ENCODE measurements at regions not wholly inside any gene's neighbourhood (a gene's known extent, or its start where the extent isn't known, plus 50 kb on each side); places are given as distances from the start of the nearest gene placed in this dataset.

DNA sequence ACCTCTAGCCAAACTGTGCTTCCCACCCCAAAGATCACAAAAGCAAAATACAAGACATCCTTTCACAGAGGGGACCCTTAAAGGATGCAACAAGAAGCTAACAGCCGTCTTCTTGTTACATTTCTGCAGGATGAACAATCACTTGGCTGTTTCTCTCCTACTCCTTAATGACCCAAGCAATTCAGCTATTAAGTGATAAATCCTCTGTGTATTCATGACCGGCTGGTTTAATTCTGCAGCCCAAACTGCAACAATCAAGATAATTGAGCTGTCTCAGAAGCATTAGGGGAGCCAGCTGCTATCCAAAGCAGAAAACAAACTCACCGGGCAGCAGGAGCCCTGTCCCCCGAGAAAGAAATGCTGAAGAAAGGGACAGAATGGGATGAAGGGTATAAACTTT lies 85.9 kb upstream of the ACSL4 start:
- DNase-seq (no peak), ATAC-seq (peak in 1 of 8 donors; percentile 49)
- Histone ChIP-seq H3K27ac (no peak overlapping the region), H3K27me3 (peaks cover 0 to 54% (median 0%) of the 10 kb centered on the region in 7 donors), H3K9me3 (no peaks in the 10 kb centered on the region), H3K4me3 (no peak overlapping the region), H3K4me1 (no peaks in the 10 kb centered on the region), H3K36me3 (no peaks in the 10 kb centered on the region)
- intact Hi-C loops (cut with DNase I): no loop called here
- TF ChIP-seq, protein P1, sequence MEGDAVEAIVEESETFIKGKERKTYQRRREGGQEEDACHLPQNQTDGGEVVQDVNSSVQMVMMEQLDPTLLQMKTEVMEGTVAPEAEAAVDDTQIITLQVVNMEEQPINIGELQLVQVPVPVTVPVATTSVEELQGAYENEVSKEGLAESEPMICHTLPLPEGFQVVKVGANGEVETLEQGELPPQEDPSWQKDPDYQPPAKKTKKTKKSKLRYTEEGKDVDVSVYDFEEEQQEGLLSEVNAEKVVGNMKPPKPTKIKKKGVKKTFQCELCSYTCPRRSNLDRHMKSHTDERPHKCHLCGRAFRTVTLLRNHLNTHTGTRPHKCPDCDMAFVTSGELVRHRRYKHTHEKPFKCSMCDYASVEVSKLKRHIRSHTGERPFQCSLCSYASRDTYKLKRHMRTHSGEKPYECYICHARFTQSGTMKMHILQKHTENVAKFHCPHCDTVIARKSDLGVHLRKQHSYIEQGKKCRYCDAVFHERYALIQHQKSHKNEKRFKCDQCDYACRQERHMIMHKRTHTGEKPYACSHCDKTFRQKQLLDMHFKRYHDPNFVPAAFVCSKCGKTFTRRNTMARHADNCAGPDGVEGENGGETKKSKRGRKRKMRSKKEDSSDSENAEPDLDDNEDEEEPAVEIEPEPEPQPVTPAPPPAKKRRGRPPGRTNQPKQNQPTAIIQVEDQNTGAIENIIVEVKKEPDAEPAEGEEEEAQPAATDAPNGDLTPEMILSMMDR (IDR thresholded peaks at IDR 0.05): no peak
- 57 to 69% methylated on average over 4 of the region's 4 CpGs for WGBS, 2 donors

DNA sequence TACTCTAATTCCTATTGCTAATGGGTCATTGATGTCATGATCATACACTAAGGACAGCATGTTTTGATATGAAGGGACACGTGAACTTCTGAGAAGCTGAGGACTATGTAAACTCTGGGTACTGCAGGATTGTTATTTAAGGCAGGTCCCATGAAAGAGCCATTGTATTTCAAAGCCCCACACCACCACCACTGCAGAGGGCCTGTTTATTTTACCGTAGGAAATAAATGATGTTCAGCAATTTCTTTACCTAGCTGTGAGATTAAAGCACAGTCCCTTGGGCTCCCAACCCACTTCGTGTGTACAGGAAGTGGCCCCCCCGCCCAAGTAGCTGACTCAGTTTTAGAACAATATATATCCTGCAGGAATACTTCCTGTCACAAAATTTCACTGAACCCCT lies 89.8 kb upstream of the ACSL4 start:
- ATAC-seq: peak in 3 of 8 donors; percentile 42 to 52 (median 51)
- peak overlapping the region in 1 of 10 donors; percentile 9 for H3K27ac ChIP-seq

DNA sequence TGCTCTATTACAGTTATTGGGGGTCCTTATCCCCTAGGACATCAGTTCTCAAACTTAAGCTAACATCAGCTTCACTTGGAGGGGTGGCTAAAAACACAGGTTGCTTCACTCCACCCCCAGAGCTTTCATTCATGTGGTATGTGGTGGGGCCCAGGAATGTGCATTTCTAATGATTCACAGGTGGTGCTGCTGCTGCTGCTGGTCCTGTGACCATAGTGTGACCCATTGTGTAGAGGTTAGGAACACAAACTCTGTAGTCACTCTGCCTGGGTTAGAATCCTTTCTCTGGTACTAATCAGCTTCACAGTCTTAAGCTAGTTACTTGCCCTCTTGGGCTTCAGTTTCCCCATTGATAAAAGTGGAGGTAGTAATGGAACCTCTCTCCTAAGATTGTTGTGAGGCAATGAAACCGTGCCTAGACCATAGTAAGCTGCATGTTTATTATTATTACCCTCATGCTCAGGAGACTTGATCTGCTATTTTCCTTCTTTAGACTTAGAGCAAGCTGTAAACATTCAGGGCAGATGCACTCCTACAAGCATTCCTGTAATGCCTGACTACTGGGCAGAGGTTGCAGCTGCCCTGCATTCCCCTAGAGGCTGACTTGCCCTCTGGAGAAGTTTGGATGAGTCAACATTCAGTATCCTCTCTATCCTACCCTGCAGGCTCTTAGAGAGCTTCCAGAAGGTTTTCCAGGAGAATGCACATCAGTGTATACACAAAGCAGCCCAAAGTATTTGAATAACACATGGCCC lies 94.1 kb upstream of the ACSL4 start:
- WGBS, 2 donors: 79 to 85% methylated on average over 1 of the region's 1 CpG
- DNase-seq (no peak), ATAC-seq (no peak)
- Histone ChIP-seq H3K4me3 (no peak overlapping the region), H3K9me3 (no peaks in the 10 kb centered on the region), H3K4me1 (peaks cover 0 to 16% (median 0%) of the 10 kb centered on the region in 9 donors), H3K36me3 (no peaks in the 10 kb centered on the region), H3K27me3 (peaks cover 0 to 38% (median 0%) of the 10 kb centered on the region in 7 donors), H3K27ac (no peak overlapping the region)
- intact Hi-C loops (cut with DNase I): no loop called here
- TF ChIP-seq, protein P1 (IDR thresholded peaks at IDR 0.05): no peak

More for the DNA sequence above, 89.8 kb upstream of the ACSL4 start:
- Histone ChIP-seq H3K36me3 (no peaks in the 10 kb centered on the region), H3K27me3 (peaks cover 0 to 41% (median 0%) of the 10 kb centered on the region in 7 donors), H3K9me3 (no peaks in the 10 kb centered on the region), H3K4me3 (no peak overlapping the region), H3K4me1 (no peaks in the 10 kb centered on the region)
- DNase-seq: peak in 1 of 2 donors; percentile 15
- intact Hi-C loops (cut with DNase I): no loop called here
- WGBS, 2 donors: 48 to 49% methylated on average over 4 of the region's 4 CpGs
- TF ChIP-seq, protein P1 (IDR thresholded peaks at IDR 0.05): no peak

DNA sequence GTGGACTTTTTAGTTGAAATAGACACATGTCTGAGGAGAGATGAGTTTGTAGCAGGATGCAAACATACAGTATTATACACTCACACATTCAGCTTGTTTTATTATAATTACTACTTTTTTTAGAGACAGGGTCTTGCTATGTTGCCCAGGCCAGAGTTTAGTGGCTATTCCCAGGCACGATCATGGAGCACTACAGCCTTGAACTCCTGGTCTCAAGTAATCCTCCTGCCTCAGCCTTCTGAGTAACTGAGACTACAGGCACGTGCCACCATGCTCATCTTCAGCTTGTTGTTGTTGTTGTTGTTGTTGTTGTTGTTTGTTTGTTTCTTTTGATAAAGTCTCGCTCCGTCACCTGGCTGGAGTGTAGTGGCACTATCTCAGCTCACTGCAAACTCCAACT lies 94.7 kb upstream of the ACSL4 start:
- no peak for ATAC-seq
- no peak overlapping the region for H3K4me3 ChIP-seq
- H3K27me3 ChIP-seq: peaks cover 0 to 45% (median 0%) of the 10 kb centered on the region in 7 donors
- WGBS, 2 donors: 96 to 100% methylated on average over 4 of the region's 4 CpGs
- TF ChIP-seq, protein P1 (IDR thresholded peaks at IDR 0.05): no peak
- no peak overlapping the region for H3K27ac ChIP-seq
- intact Hi-C loops (cut with DNase I): no loop called here
- H3K9me3 ChIP-seq: no peaks in the 10 kb centered on the region
- no peak for DNase-seq
- H3K4me1 ChIP-seq: peaks cover 0 to 16% (median 0%) of the 10 kb centered on the region in 9 donors
- no peaks in the 10 kb centered on the region for H3K36me3 ChIP-seq
